ENCODE measurements at regions not wholly inside any gene's neighbourhood (a gene's known extent, or its start where the extent isn't known, plus 50 kb on each side); places are given as distances from the start of the nearest gene placed in this dataset.
"Not testable (repeated sequence)": the region's sequence is repeated elsewhere in the genome, so short reads cannot be mapped to it uniquely, and the experiment has no call there.

DNA sequence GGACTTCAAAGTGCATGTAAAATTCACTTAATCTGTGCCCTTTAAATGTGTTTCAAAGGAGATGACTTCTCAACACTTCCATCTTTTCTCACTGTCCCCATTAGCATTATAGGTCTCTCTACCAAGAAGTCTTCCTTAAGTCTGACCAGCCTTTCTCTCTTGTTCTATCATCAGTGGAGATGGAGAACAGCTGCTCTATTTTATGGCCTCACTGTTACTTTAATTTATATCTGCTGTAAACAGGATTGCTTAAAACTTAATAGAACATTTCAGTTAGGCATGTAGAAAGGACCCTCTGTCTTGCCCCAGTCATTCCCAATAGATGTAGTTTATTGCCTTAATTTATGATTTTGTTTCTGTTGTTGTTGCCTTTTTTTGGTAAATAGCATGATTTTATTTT lies 86.0 kb upstream of the CDC42EP3 start:
- CTCF ChIA-PET = not testable (repeated sequence)

DNA sequence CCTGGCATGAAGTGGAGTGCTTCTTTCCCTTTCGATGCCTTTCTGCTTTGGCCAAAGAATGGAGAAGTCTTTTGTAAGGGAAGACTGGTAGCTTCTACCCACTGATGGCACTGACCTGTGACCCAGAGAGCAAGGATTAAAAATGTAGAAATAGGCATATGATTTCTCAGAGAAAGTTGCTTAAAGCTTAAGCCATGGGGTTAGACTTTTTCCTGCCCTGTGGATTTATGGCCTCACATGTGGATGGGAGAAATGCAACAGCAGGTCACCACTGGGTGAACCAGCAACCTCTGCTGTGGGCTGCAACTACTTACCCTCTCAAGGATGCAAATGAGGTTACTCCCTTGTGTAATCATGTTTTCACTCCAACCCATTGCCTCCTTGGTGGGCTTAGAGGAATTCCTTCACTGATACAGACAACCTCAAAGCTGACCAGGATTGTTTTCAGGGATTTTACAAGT lies 86.7 kb upstream of the CDC42EP3 start:
- CTCF ChIA-PET = interaction anchor here (1.5 kb wide), 1 partner anchor 111 kb away, joined by 3 read pairs; no protein-coding TSS in a partner anchor
- POLR2A ChIA-PET = not testable (repeated sequence)

More for the DNA sequence above, 86.0 kb upstream of the CDC42EP3 start:
- POLR2A ChIA-PET = not testable (repeated sequence)

DNA sequence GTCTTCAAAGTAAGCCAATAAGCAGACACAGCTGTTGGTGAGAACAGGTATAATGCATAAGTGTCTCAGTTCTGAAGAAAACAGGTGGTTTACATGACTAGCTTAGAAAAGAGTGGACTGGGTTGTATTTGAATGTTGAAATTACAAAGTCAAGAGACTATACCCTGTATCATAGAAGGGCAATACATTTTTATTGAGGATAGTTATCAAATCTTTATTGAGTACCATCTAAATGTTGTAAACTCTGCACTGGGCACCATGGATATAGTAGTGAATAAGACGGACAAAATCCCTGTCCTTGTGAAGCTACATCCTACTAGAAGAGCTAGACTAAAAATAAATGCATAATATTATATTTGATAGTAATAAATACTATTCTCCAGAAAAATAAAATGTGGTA lies 88.5 kb upstream of the CDC42EP3 start:
- CTCF ChIA-PET, POLR2A ChIA-PET: not testable (repeated sequence)

DNA sequence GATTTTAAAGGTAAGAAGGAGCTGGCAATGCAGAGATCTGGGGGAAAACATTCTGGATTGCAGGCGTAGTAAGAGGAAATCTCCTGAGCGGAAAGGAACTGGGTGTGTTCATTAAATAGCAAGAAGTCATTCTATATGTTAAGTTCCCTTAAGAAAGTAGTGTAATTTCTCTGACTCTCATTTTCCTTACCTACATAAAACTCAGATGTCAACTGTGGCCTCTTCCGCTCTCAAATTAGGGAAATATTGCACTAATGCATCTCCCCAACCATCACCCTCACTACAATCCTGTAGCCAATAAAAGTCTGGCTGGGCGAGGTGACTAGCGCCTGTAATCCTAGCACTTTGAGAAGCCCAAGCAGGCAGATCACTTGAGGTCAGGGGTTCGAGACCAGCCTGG lies 89.0 kb upstream of the CDC42EP3 start:
- CTCF ChIA-PET = no interaction called here
- POLR2A ChIA-PET = no interaction called here

DNA sequence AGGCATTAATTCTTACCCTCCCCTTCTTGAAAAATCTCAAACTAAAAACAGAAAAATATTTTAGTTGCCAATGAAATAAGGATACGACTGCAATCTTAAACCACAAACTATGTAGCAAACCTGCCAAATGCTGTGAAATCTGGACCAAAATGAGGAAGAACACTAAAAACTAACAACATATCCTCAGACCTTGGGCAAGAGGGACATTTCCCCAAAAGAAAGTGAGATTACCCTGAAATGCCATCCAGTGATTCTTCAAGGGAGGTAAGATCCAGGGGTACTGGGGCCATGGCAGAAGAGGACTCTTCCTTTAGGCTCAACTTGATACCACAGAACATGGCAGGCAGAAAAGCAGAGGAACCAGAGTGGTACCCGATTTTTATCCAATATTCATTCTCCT lies 90.8 kb upstream of the CDC42EP3 start:
- CTCF ChIA-PET, POLR2A ChIA-PET: not testable (repeated sequence)

DNA sequence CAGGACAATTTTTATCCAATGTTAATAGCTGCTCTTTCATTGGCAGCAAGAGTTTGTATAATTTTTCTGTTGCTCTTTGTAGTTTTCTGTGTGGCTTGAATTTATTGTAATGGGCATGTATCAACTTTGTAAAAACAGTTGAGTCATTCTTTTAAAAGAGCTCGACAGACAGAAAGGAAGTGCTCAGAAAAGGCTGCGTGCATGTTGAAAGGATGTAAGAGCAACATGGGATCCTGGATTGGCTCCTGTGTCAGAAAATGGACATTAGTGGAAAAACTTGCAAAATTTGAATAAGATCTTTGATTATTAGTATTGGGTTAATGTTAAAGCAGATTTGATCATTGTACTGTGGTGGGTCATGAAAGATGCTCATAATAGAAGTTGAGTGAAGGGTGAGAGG lies 93.3 kb upstream of the CDC42EP3 start:
- ChIA-PET CTCF (no interaction called here), POLR2A (no interaction called here)

DNA sequence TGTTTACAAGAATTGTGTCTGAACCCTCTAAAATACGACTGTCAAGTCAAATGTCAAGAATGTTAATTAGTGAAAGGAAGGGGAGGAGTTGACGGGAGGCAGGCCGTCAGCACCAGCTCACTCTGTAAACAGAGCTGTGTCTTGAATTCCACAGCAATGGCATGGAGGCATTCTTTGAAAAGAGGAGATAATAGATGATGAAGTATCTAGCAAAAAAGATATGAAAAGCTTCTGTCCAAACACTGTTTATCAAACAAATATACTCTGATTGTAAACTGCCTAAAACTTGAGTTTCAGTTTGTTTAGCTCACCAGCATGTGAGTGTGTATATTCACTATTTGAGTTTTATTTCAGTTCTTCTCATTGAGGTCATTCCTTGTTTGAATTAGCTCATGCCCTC lies 94.7 kb upstream of the CDC42EP3 start:
- ChIA-PET CTCF (no interaction called here), POLR2A (no interaction called here)

DNA sequence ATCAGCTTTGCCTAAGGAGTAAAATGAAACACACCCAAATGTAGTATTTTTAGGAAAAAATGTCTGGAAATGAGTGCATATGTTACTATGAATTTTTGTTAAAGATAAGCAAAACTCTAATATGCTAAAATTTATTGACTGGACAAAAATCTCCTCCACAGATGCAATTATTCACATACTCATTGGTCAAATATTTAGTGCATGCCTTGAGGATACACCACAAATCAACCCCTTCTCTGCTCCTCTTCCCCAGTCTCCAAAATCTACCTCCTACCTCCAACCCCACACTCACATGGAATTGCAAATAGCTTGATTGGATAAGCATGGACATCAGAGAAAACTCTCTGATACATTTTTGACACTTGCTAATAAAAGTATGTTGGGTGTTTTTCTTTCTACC lies 95.6 kb upstream of the CDC42EP3 start:
- ChIA-PET CTCF (no interaction called here), POLR2A (no interaction called here)

DNA sequence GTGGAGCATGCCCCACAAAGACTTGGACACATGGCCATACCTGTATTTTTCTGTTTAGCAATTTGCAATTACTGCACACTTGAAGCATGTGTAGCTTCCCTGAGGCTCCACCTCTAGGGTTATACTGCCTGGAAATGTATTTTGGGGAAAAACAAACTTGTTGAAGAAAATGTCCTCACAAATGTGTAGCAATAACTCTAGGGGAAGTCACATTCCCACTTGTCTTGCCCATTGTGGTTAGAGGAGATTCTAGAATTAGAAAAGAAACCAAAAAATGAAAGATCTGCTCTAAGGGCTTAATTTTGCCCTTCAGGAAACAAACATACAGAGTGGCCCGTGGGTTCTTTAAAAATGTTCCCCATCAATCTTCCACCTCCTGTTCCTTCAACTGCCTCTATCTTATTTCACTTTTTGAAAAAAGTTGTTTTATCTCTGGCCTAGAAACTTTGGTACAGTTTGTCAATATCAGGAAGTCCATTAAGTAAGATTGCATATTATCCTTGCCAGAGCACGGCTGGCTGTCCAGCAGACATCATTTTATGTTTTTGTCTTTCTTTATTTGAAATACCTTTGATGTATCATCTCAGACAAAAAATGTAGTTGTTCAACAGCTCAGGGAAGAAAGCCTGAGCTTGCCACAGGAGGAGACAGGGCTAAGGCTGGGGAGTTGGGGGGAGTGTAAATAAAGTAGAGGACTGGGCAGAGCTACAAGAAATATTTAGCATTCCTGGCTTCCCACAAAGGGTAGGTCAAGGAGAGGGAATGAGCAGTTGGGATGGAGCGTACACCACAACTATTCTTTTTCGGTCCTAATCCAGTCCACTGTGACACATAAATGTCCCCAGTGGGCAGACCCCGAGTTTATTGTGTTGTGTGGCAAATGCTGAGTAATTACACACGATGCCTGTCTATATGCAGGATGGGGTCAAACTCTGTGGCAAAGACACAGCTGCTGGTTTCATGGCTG lies 96.8 kb upstream of the CDC42EP3 start:
- CTCF ChIA-PET = no interaction called here

DNA sequence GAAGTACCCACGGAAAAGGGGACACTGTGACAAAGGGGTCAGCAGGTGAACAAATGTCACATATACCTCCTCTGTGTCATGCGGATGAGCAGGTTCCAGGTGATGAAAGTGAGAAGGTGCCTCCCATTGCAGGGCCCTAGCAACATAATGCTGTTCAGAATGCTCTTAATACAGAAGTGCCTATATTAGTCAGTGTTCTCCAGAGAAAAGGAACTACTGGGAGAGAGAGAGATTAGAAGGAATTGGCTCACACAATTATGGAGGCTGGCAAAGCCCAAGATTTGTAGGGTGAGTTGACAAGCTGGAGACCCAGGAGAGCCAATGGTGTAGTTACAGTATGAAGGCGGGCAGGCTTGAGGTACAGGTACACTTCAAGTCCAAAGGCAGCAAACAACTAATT lies 98.1 kb upstream of the CDC42EP3 start:
- ChIA-PET CTCF (no interaction called here), POLR2A (no interaction called here)

More for the DNA sequence above, 96.8 kb upstream of the CDC42EP3 start:
- POLR2A ChIA-PET = no interaction called here

DNA sequence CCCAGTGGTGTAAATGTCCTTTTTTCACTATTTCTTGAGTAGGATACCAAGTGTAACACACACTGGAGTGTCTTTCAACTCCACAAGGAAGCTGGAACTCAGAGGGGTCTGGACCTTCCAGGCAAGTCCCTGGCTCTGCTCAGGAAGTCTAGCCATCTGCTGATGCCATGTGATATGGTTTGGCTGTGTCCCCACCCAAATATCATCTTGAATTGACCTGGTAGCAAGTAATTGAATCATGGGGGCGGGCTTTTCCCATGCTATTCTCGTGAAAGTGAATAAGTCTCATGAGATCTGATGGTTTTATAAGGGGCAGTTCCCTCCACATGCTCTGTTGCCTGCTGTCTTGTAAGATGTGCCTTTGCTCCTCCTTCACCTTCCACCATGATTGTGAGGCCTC lies 99.4 kb upstream of the CDC42EP3 start:
- POLR2A ChIA-PET = no interaction called here
- CTCF ChIA-PET = no interaction called here

DNA sequence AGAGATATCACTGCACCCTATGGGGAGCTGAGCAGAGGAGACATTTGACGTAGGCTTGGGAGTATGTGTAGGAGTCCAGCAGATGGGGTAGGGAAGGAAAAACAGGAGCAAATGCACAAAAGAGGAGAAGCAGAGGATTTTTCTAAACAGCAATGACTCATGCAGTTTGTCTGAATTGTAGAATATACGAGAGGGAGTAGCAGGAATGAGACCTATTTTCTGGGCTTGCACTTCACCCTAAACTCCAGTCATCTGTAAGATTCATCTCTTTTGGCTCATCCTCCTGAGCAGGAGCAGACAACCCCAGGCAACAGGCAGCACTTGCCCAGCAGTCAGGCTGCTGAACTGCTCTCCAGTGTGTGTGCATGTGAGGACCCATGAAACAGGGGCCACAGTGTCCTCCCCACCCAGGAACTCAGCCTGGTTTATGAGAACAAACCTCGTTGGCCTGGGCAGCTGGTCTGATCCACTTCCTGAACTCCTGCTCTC lies 100.2 kb upstream of the CDC42EP3 start:
- ChIA-PET CTCF (no interaction called here), POLR2A (no interaction called here)

DNA sequence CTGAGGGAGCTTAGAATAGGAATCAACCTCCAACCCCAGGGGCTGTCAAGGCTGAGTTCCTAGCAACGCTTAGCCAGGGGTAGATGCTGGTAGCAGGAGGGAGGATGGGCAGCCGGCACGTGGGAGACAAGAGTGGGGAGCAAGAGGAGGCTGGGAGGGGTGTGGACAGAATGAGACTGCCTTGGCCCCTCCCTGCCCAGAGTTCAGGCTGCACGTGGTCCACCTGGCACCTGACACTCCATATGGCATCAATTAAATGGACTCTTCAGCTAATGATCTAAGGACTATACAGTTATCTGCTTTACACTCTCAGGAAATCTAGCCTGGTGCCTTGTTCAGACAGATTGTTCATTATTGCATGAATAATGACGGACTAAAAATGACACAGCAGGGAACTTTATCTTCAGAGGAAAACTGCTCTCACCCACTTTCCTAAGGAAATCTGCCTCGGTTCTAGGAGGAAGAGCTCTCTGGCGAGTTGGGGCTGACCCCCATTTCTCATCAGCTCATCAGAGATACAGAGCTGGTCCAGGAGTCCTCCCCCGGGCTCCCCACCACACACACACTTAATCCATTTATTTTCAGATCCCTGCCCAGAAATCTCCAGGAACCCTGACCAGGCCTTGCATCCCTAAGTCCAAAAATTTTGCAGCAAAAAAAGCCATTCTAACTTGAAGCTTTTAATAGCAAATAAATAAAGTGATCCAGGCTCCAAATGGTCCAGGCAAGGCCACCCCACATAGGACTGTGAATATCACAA lies 102.1 kb upstream of the CDC42EP3 start:
- ChIA-PET CTCF (no interaction called here), POLR2A (no interaction called here)

DNA sequence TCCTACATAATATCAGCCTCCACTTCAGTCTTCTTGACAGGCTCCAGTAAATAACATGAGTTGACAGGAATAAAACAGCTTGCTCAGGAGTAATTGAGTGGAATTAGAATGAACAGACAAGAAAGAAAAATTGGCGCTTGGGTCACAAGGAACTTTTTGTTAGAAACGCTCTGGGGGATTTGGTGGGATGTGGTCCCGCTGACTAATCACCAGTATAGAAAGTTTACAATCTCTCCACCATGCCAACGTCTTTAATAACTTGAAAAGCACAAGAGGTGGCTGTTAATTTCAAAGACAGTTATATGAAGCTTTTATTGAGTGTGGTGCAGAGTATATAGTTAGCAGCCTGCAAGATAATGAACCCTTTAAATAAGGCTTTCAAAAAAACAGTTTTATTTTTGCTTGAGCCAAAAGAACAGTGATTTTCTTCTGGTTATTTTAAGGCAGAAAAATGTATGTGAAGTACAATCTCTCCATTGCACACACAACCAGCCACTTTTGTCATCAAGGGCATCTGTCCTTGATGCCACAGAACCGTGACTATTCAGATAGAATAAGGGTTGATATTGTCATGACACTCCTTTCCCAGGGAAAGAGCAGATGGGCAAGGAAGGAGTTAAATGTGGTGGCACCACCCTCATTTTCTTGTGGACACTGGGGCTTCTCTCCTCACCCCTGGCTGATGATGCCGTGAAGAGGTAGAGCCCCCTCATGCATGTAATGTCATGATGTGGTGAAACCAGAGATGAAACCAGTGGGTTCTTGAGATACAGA lies 102.9 kb upstream of the CDC42EP3 start:
- POLR2A ChIA-PET, CTCF ChIA-PET: not testable (repeated sequence)

DNA sequence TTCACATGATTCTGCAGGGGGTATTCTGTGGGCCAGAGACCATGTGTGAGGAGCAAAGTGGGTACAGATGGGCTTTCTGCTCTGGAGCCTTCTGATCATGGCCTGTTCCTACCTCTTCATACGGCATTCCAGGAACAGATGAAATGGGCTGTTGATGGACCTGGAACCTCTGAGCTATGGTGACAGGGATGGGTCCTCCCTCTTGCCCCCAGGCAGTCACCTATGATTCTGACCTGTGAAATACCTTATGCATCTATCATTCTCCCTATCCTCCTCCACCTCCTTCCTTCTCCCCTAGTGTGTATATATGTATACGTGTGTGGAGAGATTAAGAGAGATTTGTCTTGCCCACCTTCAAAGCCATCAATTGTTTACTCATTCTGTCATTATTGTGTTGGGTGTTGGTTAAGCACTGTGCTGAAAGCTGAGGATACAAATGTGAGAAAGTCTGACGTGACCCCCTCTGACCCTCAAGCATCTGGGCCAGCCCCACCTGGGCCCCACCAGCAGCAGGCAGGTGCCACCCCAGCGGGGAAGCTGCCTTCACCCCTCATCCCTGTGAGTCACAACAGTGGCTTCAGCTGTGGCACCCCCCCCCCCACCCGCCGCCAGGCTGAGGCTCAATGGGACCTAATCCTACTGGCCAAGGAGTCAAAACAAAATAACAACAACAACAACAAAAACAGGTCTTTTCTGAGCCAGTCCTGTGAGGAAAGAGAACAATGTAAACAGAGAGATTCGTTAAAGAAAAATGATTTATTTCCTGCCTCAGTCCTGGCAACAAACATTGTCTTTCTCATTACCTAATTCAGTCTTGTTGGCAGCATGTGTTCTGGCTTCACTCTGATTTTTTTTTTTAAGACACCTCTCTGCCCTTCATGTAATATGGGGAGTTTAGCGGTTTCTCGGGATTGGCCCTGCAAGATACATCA lies 103.8 kb upstream of the CDC42EP3 start:
- ChIA-PET CTCF (no interaction called here), POLR2A (no interaction called here)

DNA sequence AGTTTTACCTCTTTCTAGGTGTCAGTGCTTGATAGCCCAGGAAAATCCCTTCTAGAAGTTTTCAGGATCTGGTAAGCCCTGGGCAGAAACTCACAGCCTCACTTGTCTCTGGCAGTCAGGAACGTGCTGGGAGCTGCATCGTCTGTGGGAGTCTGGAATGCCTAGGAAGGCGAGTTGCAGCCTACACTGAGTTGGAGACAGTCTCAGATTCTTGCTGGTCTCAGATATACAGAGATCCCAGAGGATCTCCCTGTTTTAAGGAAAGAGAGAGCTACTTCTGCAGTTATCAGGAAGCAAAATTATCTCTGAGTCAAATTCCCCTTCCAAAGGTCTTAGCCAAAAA lies 104.4 kb upstream of the CDC42EP3 start:
- CTCF ChIA-PET = no interaction called here
- POLR2A ChIA-PET = no interaction called here

DNA sequence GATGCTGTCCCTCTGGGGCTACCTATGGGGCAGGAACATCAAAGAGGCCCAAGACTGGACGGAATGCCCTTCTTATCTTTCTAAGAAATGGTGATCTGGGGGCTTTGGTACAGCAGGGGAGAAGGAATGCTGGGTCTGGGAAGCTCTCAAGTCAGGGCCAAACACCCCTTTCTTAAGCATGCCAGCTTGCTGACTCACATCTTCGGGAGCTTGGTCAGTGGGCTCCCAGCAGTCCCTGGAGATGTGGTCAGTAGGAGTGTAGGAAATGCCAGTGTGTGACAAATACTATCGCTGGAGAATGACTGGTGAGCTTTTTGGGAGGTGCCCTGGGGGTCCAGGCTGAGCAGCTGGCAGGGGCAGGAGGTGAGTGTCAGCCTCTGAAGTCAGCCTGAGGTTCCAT lies 105.0 kb upstream of the CDC42EP3 start:
- ChIA-PET POLR2A (no interaction called here), CTCF (no interaction called here)

DNA sequence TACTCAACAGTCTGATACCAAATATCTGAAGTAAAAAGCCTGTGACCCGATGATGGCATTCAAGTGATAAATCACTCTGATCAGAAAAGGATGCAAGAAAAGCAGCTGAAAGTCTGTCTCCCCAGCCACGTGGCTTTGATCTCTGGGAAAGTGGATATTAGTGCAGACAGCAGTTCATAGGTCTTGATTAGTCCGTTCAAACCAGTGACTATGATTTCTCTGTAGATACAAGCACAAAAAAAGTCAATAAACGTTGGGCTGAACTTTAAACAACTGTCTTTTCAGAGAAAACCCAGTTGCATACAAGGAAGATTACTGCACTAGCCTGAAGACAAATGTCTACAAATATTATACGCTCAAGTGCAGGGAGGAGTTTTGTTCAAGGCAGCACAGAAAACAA lies 107.7 kb upstream of the CDC42EP3 start:
- ChIA-PET POLR2A (no interaction called here), CTCF (no interaction called here)

DNA sequence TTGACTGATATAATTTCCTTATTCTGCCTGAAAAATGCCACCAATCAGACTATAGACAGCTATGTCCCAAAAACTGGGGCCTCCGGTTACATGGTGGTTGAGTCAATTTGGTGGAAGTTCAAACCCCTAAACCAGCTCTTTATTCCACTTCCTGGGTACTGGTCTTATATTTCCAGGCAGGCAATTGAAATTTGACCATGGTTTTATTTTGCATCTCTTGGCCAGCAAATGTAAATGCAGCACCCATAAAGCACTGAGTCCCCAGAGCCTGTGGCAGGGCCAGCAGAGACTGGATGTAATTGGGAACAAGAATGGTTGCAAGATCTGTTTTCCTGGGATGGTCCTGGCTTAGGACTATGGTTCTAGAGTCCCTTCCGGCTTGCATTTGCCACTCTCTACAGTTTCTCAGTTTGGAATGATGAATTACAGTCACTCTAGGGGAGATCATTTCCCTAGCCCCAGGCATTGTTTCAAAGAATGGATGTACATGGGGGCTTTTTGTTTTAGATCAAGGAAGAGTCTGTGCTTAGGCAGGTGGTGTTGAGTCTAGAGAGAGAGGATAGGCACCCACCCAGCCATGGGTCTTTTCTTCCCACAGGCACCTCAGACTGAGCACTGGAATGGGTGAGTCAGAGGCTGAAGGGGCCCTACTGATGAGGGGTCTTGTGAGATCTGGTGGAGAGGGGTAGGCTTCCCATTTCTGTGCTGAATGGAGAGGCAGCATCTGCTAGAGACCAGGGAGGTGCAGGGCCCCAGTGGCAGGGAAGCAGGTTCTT lies 108.4 kb upstream of the CDC42EP3 start:
- ChIA-PET POLR2A (no interaction called here), CTCF (no interaction called here)
